Neural progenitor cell (in vitro differentiated cells): ENCODE measurements at regions not wholly inside any gene's neighbourhood (a gene's known extent, or its start where the extent isn't known, plus 50 kb on each side); places are given as distances from the start of the nearest gene placed in this dataset.

Experiments
- DNase-seq: peaks from one replicate; pipeline ENCODE4 v3.0.0-alpha.2; 2016; ENCODE audit warnings: low spot score
- H2AFZ ChIP-seq: fragments of 200-600 bp; sonication (generic); replicated peaks from 2 replicates; pipeline ENCODE4 v1.6.1; 2016; ENCODE audit warnings: antibody characterized with exemption
- H3F3A ChIP-seq: fragments of 200-600 bp; sonication (generic); 2 replicates; pipeline ENCODE4 v1.6.1; 2016; ENCODE audit warnings: antibody characterized with exemption, low read depth
- H3K27ac ChIP-seq: fragments of 200-600 bp; sonication (generic); 2 replicates; pipeline ENCODE4 v1.5.1; 2016; ENCODE audit warnings: mild to moderate bottlenecking
- H3K27me3 ChIP-seq: fragments of 200-600 bp; sonication (generic); 2 replicates; pipeline ENCODE4 v1.6.1; 2016; ENCODE audit warnings: mild to moderate bottlenecking, moderate library complexity
- H3K36me3 ChIP-seq: fragments of 200-600 bp; sonication (generic); 2 replicates; pipeline ENCODE4 v1.5.1; 2016
- H3K4me1 ChIP-seq: fragments of 200-600 bp; sonication (generic); 2 replicates; pipeline ENCODE4 v1.6.1; 2016; ENCODE audit warnings: mixed run types
- H3K4me2 ChIP-seq: fragments of 200-600 bp; sonication (generic); 2 replicates; pipeline ENCODE4 v1.6.1; 2016
- H3K4me3 ChIP-seq: fragments of 200-600 bp; sonication (generic); 2 replicates; pipeline ENCODE4 v1.5.1; 2016
- H3K79me2 ChIP-seq: fragments of 200-600 bp; sonication (generic); 2 replicates; pipeline ENCODE4 v1.6.1; 2016; ENCODE audit warnings: low read depth
- H3K9ac ChIP-seq: fragments of 200-600 bp; sonication (generic); 2 replicates; pipeline ENCODE4 v1.6.1; 2016
- H3K9me3 ChIP-seq: fragments of 200-600 bp; sonication (generic); 2 replicates; pipeline ENCODE4 v1.5.1; 2016; ENCODE audit warnings: low read depth
- H4K20me1 ChIP-seq: fragments of 200-600 bp; sonication (generic); 2 replicates; pipeline ENCODE4 v1.6.1; 2016; ENCODE audit warnings: low read depth
- H3K27ac Mint-ChIP-seq: 3 replicates; pipeline ENCODE4 v1.8.0; 2021; ENCODE audit warnings: mixed read lengths
- H3K27me3 Mint-ChIP-seq: 2 replicates; pipeline ENCODE4 v1.8.0; 2022; ENCODE audit warnings: low read depth, mild to moderate bottlenecking, inconsistent platforms, moderate library complexity, mixed read lengths; ENCODE audit not compliant: insufficient read depth
- H3K36me3 Mint-ChIP-seq: 3 replicates; pipeline ENCODE4 v1.8.0; 2021; ENCODE audit warnings: mixed read lengths
- H3K4me1 Mint-ChIP-seq: 3 replicates; pipeline ENCODE4 v1.8.0; 2021; ENCODE audit warnings: mixed read lengths
- H3K4me3 Mint-ChIP-seq: 3 replicates; pipeline ENCODE4 v1.8.0; 2021; ENCODE audit warnings: mild to moderate bottlenecking, moderate library complexity, mixed read lengths
- H3K9me3 Mint-ChIP-seq: 3 replicates; pipeline ENCODE4 v1.8.0; 2020; ENCODE audit warnings: mixed read lengths
- EZH2 ChIP-seq: fragments of 200-600 bp; sonication (generic); IDR thresholded peaks from 2 replicates; pipeline ENCODE4 v1.6.1; 2017; ENCODE audit warnings: antibody characterized with exemption, mild to moderate bottlenecking, moderate library complexity
- EZH2phosphoT487 ChIP-seq: fragments of 200-600 bp; sonication (generic); IDR thresholded peaks from 2 replicates; pipeline ENCODE4 v1.6.1; 2017; ENCODE audit warnings: antibody characterized with exemption
- TF ChIP-seq, protein P1 (sequence below): fragments of 200-600 bp; sonication (generic); IDR thresholded peaks from 2 replicates; pipeline ENCODE4 v1.5.1; 2017; ENCODE audit warnings: antibody characterized with exemption, mild to moderate bottlenecking

DNA sequence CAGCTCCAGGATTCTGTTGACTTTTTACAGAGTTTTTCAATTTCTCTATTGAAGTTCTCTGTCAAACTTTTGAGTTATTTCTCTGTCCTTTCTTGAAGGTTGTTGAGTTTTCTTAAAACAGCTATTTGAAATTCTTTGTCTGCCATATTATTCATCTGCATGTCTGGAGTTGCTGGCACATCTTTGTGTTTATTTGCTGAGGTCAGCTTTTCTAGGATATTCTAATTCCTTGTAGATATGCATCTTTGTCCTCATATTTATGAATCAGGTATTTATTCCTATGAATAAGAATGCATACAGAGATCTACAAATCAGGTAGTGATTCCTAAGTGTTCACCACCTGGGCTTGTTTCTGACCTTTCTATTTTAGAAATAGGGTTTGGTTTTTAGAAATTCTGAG lies 546.4 kb downstream of the RAPGEF2 start:
- Histone ChIP-seq H2AFZ (no peak overlapping the region), H3K27ac (no peak overlapping the region), H3K79me2 (no peaks in the 10 kb centered on the region), H3K27me3 (no peaks in the 10 kb centered on the region), H3K36me3 (no peaks in the 10 kb centered on the region), H3K9me3 (no peaks in the 10 kb centered on the region), H3K4me1 (no peaks in the 10 kb centered on the region), H4K20me1 (no peaks in the 10 kb centered on the region), H3K4me3 (no peak overlapping the region), H3K4me2 (no peak overlapping the region), H3K9ac (no peak overlapping the region), H3F3A (no peaks in the 10 kb centered on the region)
- Mint-ChIP-seq H3K4me1 (no peaks in the 10 kb centered on the region), H3K4me3 (no peak overlapping the region), H3K27me3 (no peaks in the 10 kb centered on the region), H3K36me3 (no peaks in the 10 kb centered on the region), H3K27ac (no peak overlapping the region), H3K9me3 (peaks cover 27% of the 10 kb centered on the region)
- TF ChIP-seq, protein P1, sequence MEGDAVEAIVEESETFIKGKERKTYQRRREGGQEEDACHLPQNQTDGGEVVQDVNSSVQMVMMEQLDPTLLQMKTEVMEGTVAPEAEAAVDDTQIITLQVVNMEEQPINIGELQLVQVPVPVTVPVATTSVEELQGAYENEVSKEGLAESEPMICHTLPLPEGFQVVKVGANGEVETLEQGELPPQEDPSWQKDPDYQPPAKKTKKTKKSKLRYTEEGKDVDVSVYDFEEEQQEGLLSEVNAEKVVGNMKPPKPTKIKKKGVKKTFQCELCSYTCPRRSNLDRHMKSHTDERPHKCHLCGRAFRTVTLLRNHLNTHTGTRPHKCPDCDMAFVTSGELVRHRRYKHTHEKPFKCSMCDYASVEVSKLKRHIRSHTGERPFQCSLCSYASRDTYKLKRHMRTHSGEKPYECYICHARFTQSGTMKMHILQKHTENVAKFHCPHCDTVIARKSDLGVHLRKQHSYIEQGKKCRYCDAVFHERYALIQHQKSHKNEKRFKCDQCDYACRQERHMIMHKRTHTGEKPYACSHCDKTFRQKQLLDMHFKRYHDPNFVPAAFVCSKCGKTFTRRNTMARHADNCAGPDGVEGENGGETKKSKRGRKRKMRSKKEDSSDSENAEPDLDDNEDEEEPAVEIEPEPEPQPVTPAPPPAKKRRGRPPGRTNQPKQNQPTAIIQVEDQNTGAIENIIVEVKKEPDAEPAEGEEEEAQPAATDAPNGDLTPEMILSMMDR: no peak
- TF ChIP-seq EZH2 (no peak), EZH2phosphoT487 (no peak)
- no peak for DNase-seq

DNA sequence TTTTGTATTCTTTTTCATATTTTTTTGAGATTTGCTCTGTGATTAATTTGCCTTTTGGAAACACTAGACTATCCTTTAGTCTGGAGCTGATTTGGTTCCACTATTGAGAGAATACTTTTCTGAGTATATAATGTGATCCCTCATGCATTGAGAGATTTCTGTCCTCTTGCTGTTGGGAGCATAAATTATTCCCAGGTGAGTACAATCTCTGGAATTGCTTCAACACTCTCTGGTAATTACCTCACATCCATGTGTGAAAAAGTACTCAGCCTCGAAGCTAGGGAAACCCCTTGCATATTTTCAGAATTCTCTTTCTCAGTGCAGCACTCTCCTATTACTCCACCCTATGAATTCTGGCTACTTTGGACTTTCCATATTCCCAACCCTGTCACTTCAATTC lies 550.0 kb downstream of the RAPGEF2 start:
- Histone ChIP-seq H3K9me3 (no peaks in the 10 kb centered on the region), H3K9ac (no peak overlapping the region), H3K4me3 (no peak overlapping the region), H3K27ac (no peak overlapping the region), H4K20me1 (no peaks in the 10 kb centered on the region), H3K4me1 (no peaks in the 10 kb centered on the region), H3K27me3 (no peaks in the 10 kb centered on the region), H2AFZ (peak overlapping the region; percentile 51), H3K79me2 (no peaks in the 10 kb centered on the region), H3K36me3 (no peaks in the 10 kb centered on the region), H3F3A (no peaks in the 10 kb centered on the region), H3K4me2 (no peak overlapping the region)
- Mint-ChIP-seq H3K36me3 (no peaks in the 10 kb centered on the region), H3K4me3 (no peak overlapping the region), H3K27ac (no peak overlapping the region), H3K27me3 (no peaks in the 10 kb centered on the region), H3K9me3 (peaks cover 22% of the 10 kb centered on the region), H3K4me1 (no peaks in the 10 kb centered on the region)
- DNase-seq: no peak
- TF ChIP-seq EZH2phosphoT487 (no peak), EZH2 (no peak)
- TF ChIP-seq, protein P1: no peak

DNA sequence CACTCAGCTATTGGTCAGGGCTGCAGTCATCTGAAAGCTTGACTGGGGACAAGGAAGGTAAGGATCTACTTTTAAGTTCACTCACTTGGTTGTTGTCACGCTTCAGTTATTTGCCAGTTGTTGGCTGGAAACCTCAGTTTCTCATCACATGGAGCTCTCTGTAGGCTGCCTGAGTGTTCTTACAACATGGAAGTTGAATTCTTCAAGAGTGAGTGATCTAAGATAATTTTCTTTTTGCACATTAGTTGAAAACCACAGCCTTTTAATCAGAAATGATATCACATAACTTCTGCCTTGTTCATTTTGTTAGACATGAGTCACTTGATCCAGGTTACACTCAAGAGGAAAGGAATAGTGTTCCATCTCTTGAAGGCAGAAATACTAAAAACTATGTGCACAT lies 552.7 kb downstream of the RAPGEF2 start:
- H3K27me3 Mint-ChIP-seq: peaks cover 3% of the 10 kb centered on the region
- TF ChIP-seq EZH2phosphoT487 (no peak), EZH2 (no peak)
- TF ChIP-seq, protein P1: no peak
- H3K27ac ChIP-seq: no peak overlapping the region
- H3F3A ChIP-seq: no peaks in the 10 kb centered on the region
- H3K4me1 Mint-ChIP-seq: no peaks in the 10 kb centered on the region
- no peak overlapping the region for H3K4me3 ChIP-seq
- no peaks in the 10 kb centered on the region for H4K20me1 ChIP-seq
- no peaks in the 10 kb centered on the region for H3K36me3 ChIP-seq
- H3K4me3 Mint-ChIP-seq: no peak overlapping the region
- H3K27me3 ChIP-seq: no peaks in the 10 kb centered on the region
- no peaks in the 10 kb centered on the region for H3K9me3 ChIP-seq
- H3K79me2 ChIP-seq: no peaks in the 10 kb centered on the region
- peaks cover 2% of the 10 kb centered on the region for H3K36me3 Mint-ChIP-seq
- no peak overlapping the region for H3K4me2 ChIP-seq
- H3K27ac Mint-ChIP-seq: no peak overlapping the region
- no peaks in the 10 kb centered on the region for H3K4me1 ChIP-seq
- no peak for DNase-seq
- peaks cover 20% of the 10 kb centered on the region for H3K9me3 Mint-ChIP-seq
- no peak overlapping the region for H3K9ac ChIP-seq
- no peak overlapping the region for H2AFZ ChIP-seq
